ENCODE measurements at regions not wholly inside any gene's neighbourhood (a gene's known extent, or its start where the extent isn't known, plus 50 kb on each side); places are given as distances from the start of the nearest gene placed in this dataset.
"Not testable (repeated sequence)": the region's sequence is repeated elsewhere in the genome, so short reads cannot be mapped to it uniquely, and the experiment has no call there.

GRCh38 chr6:85089255-85089654 is 324.9 kb upstream of the TBX18 start:
- Histone ChIP-seq H3K9ac (ENCODE audit: low read length in 5 of 5) (no peak overlapping the region), H3K36me3 (ENCODE audit: control insufficient read depth in 5 of 5, insufficient read depth in 5 of 5, low read length in 5 of 5) (no peaks in the 10 kb centered on the region)

GRCh38 chr6:85085875-85086274 is 321.5 kb upstream of the TBX18 start:
- H3K36me3 ChIP-seq (ENCODE audit: control insufficient read depth in 5 of 5, insufficient read depth in 5 of 5, low read length in 5 of 5) = no peaks in the 10 kb centered on the region
- no peaks in the 10 kb centered on the region for H3K4me1 ChIP-seq (ENCODE audit: control insufficient read depth in 5 of 5, insufficient read depth in 5 of 5, low read length in 5 of 5)
- no peak overlapping the region for H3K27ac ChIP-seq (ENCODE audit: low read depth, low read length)
- no peak overlapping the region for H3K9ac ChIP-seq (ENCODE audit: low read length in 5 of 5)
- H3K27me3 ChIP-seq (ENCODE audit: control insufficient read depth in 5 of 5, insufficient read depth in 4 of 5, low read length in 5 of 5) = no peaks in the 10 kb centered on the region
- peaks cover 0 to 4% (median 2%) of the 10 kb centered on the region in 5 donors for H3K9me3 ChIP-seq (ENCODE audit: control insufficient read depth in 5 of 5, low read length in 5 of 5)
- no peak overlapping the region for H3K4me3 ChIP-seq (ENCODE audit: low read depth in 1 of 5, low read length in 5 of 5)

More at GRCh38 chr6:85089255-85089654, 324.9 kb upstream of the TBX18 start:
- no peaks in the 10 kb centered on the region for H3K4me1 ChIP-seq (ENCODE audit: control insufficient read depth in 5 of 5, insufficient read depth in 5 of 5, low read length in 5 of 5)
- H3K27me3 ChIP-seq (ENCODE audit: control insufficient read depth in 5 of 5, insufficient read depth in 4 of 5, low read length in 5 of 5) = no peaks in the 10 kb centered on the region
- H3K27ac ChIP-seq (ENCODE audit: low read depth, low read length) = no peak overlapping the region
- peaks cover 0 to 4% (median 2%) of the 10 kb centered on the region in 5 donors for H3K9me3 ChIP-seq (ENCODE audit: control insufficient read depth in 5 of 5, low read length in 5 of 5)
- no peak overlapping the region for H3K4me3 ChIP-seq (ENCODE audit: low read depth in 1 of 5, low read length in 5 of 5)

- H3K9ac ChIP-seq (ENCODE audit: low read length in 5 of 5) = no peak overlapping the region
- no peaks in the 10 kb centered on the region for H3K4me1 ChIP-seq (ENCODE audit: control insufficient read depth in 5 of 5, insufficient read depth in 5 of 5, low read length in 5 of 5)
- no peak overlapping the region for H3K27ac ChIP-seq (ENCODE audit: low read depth, low read length)
- no peaks in the 10 kb centered on the region for H3K27me3 ChIP-seq (ENCODE audit: control insufficient read depth in 5 of 5, insufficient read depth in 4 of 5, low read length in 5 of 5)
- no peak overlapping the region for H3K4me3 ChIP-seq (ENCODE audit: low read depth in 1 of 5, low read length in 5 of 5)
- peaks cover 0 to 4% (median 1%) of the 10 kb centered on the region in 5 donors for H3K9me3 ChIP-seq (ENCODE audit: control insufficient read depth in 5 of 5, low read length in 5 of 5)
- no peaks in the 10 kb centered on the region for H3K36me3 ChIP-seq (ENCODE audit: control insufficient read depth in 5 of 5, insufficient read depth in 5 of 5, low read length in 5 of 5)
These were observed 316.7 kb upstream of the TBX18 start for GRCh38 chr6:85081102-85081501.

GRCh38 chr6:85079761-85080160 is 315.4 kb upstream of the TBX18 start:
- Histone ChIP-seq H3K36me3 (ENCODE audit: control insufficient read depth in 5 of 5, insufficient read depth in 5 of 5, low read length in 5 of 5) (no peaks in the 10 kb centered on the region), H3K27me3 (ENCODE audit: control insufficient read depth in 5 of 5, insufficient read depth in 4 of 5, low read length in 5 of 5) (no peaks in the 10 kb centered on the region), H3K9me3 (ENCODE audit: control insufficient read depth in 5 of 5, low read length in 5 of 5) (no peaks in the 10 kb centered on the region), H3K4me3 (ENCODE audit: low read depth in 1 of 5, low read length in 5 of 5) (no peak overlapping the region), H3K27ac (ENCODE audit: low read depth, low read length) (no peak overlapping the region), H3K9ac (ENCODE audit: low read length in 5 of 5) (no peak overlapping the region), H3K4me1 (ENCODE audit: control insufficient read depth in 5 of 5, insufficient read depth in 5 of 5, low read length in 5 of 5) (no peaks in the 10 kb centered on the region)

GRCh38 chr6:85078058-85078457 is 313.7 kb upstream of the TBX18 start:
- Histone ChIP-seq H3K36me3 (ENCODE audit: control insufficient read depth in 5 of 5, insufficient read depth in 5 of 5, low read length in 5 of 5) (no peaks in the 10 kb centered on the region), H3K4me1 (ENCODE audit: control insufficient read depth in 5 of 5, insufficient read depth in 5 of 5, low read length in 5 of 5) (no peaks in the 10 kb centered on the region), H3K9ac (ENCODE audit: low read length in 5 of 5) (no peak overlapping the region), H3K9me3 (ENCODE audit: control insufficient read depth in 5 of 5, low read length in 5 of 5) (no peaks in the 10 kb centered on the region), H3K27ac (ENCODE audit: low read depth, low read length) (no peak overlapping the region), H3K4me3 (ENCODE audit: low read depth in 1 of 5, low read length in 5 of 5) (no peak overlapping the region), H3K27me3 (ENCODE audit: control insufficient read depth in 5 of 5, insufficient read depth in 4 of 5, low read length in 5 of 5) (no peaks in the 10 kb centered on the region)

- H3K36me3 ChIP-seq (ENCODE audit: control insufficient read depth in 5 of 5, insufficient read depth in 5 of 5, low read length in 5 of 5) = no peaks in the 10 kb centered on the region
- H3K4me1 ChIP-seq (ENCODE audit: control insufficient read depth in 5 of 5, insufficient read depth in 5 of 5, low read length in 5 of 5) = no peaks in the 10 kb centered on the region
- H3K4me3 ChIP-seq (ENCODE audit: low read depth in 1 of 5, low read length in 5 of 5) = no peak overlapping the region
- no peak overlapping the region for H3K27ac ChIP-seq (ENCODE audit: low read depth, low read length)
- no peaks in the 10 kb centered on the region for H3K9me3 ChIP-seq (ENCODE audit: control insufficient read depth in 5 of 5, low read length in 5 of 5)
- no peak overlapping the region for H3K9ac ChIP-seq (ENCODE audit: low read length in 5 of 5)
- H3K27me3 ChIP-seq (ENCODE audit: control insufficient read depth in 5 of 5, insufficient read depth in 4 of 5, low read length in 5 of 5) = no peaks in the 10 kb centered on the region
These were observed 312.7 kb upstream of the TBX18 start for GRCh38 chr6:85077098-85077497.

GRCh38 chr6:85071845-85072244 is 307.4 kb upstream of the TBX18 start:
- H3K4me3 ChIP-seq (ENCODE audit: low read depth in 1 of 5, low read length in 5 of 5); H3K9ac ChIP-seq (ENCODE audit: low read length in 5 of 5); H3K27me3 ChIP-seq (ENCODE audit: control insufficient read depth in 5 of 5, insufficient read depth in 4 of 5, low read length in 5 of 5); H3K27ac ChIP-seq (ENCODE audit: low read depth, low read length); H3K4me1 ChIP-seq (ENCODE audit: control insufficient read depth in 5 of 5, insufficient read depth in 5 of 5, low read length in 5 of 5); H3K36me3 ChIP-seq (ENCODE audit: control insufficient read depth in 5 of 5, insufficient read depth in 5 of 5, low read length in 5 of 5); H3K9me3 ChIP-seq (ENCODE audit: control insufficient read depth in 5 of 5, low read length in 5 of 5): not testable (repeated sequence)

GRCh38 chr6:85069577-85069976 is 305.2 kb upstream of the TBX18 start:
- Histone ChIP-seq H3K27me3 (ENCODE audit: control insufficient read depth in 5 of 5, insufficient read depth in 4 of 5, low read length in 5 of 5) (no peaks in the 10 kb centered on the region), H3K27ac (ENCODE audit: low read depth, low read length) (no peak overlapping the region), H3K4me1 (ENCODE audit: control insufficient read depth in 5 of 5, insufficient read depth in 5 of 5, low read length in 5 of 5) (no peaks in the 10 kb centered on the region), H3K9me3 (ENCODE audit: control insufficient read depth in 5 of 5, low read length in 5 of 5) (no peaks in the 10 kb centered on the region), H3K36me3 (ENCODE audit: control insufficient read depth in 5 of 5, insufficient read depth in 5 of 5, low read length in 5 of 5) (no peaks in the 10 kb centered on the region), H3K4me3 (ENCODE audit: low read depth in 1 of 5, low read length in 5 of 5) (no peak overlapping the region), H3K9ac (ENCODE audit: low read length in 5 of 5) (no peak overlapping the region)

- Histone ChIP-seq H3K9me3 (ENCODE audit: control insufficient read depth in 5 of 5, low read length in 5 of 5) (no peaks in the 10 kb centered on the region), H3K27ac (ENCODE audit: low read depth, low read length) (no peak overlapping the region), H3K27me3 (ENCODE audit: control insufficient read depth in 5 of 5, insufficient read depth in 4 of 5, low read length in 5 of 5) (no peaks in the 10 kb centered on the region), H3K4me3 (ENCODE audit: low read depth in 1 of 5, low read length in 5 of 5) (no peak overlapping the region), H3K4me1 (ENCODE audit: control insufficient read depth in 5 of 5, insufficient read depth in 5 of 5, low read length in 5 of 5) (no peaks in the 10 kb centered on the region), H3K9ac (ENCODE audit: low read length in 5 of 5) (no peak overlapping the region), H3K36me3 (ENCODE audit: control insufficient read depth in 5 of 5, insufficient read depth in 5 of 5, low read length in 5 of 5) (no peaks in the 10 kb centered on the region)
These were observed 303.8 kb upstream of the TBX18 start for GRCh38 chr6:85068221-85068620.

GRCh38 chr6:85066266-85066665 is 301.9 kb upstream of the TBX18 start:
- H3K9me3 ChIP-seq (ENCODE audit: control insufficient read depth in 5 of 5, low read length in 5 of 5) = no peaks in the 10 kb centered on the region
- no peaks in the 10 kb centered on the region for H3K27me3 ChIP-seq (ENCODE audit: control insufficient read depth in 5 of 5, insufficient read depth in 4 of 5, low read length in 5 of 5)
- no peak overlapping the region for H3K27ac ChIP-seq (ENCODE audit: low read depth, low read length)
- H3K4me3 ChIP-seq (ENCODE audit: low read depth in 1 of 5, low read length in 5 of 5) = no peak overlapping the region
- no peaks in the 10 kb centered on the region for H3K4me1 ChIP-seq (ENCODE audit: control insufficient read depth in 5 of 5, insufficient read depth in 5 of 5, low read length in 5 of 5)
- H3K9ac ChIP-seq (ENCODE audit: low read length in 5 of 5) = no peak overlapping the region
- H3K36me3 ChIP-seq (ENCODE audit: control insufficient read depth in 5 of 5, insufficient read depth in 5 of 5, low read length in 5 of 5) = no peaks in the 10 kb centered on the region

GRCh38 chr6:85065831-85066230 is 301.4 kb upstream of the TBX18 start:
- no peak overlapping the region for H3K4me3 ChIP-seq (ENCODE audit: low read depth in 1 of 5, low read length in 5 of 5)
- no peak overlapping the region for H3K9ac ChIP-seq (ENCODE audit: low read length in 5 of 5)
- H3K4me1 ChIP-seq (ENCODE audit: control insufficient read depth in 5 of 5, insufficient read depth in 5 of 5, low read length in 5 of 5) = no peaks in the 10 kb centered on the region
- no peaks in the 10 kb centered on the region for H3K27me3 ChIP-seq (ENCODE audit: control insufficient read depth in 5 of 5, insufficient read depth in 4 of 5, low read length in 5 of 5)
- H3K27ac ChIP-seq (ENCODE audit: low read depth, low read length) = no peak overlapping the region
- no peaks in the 10 kb centered on the region for H3K36me3 ChIP-seq (ENCODE audit: control insufficient read depth in 5 of 5, insufficient read depth in 5 of 5, low read length in 5 of 5)
- no peaks in the 10 kb centered on the region for H3K9me3 ChIP-seq (ENCODE audit: control insufficient read depth in 5 of 5, low read length in 5 of 5)

All from subcutaneous abdominal adipose tissue (tissue), 5 donors.